KMS-11 (cell line): ENCODE measurements at regions not wholly inside any gene's neighbourhood (a gene's known extent, or its start where the extent isn't known, plus 50 kb on each side); places are given as distances from the start of the nearest gene placed in this dataset.

Source experiments
- H2AFZ ChIP-seq: fragments of 200-600 bp; sonication (generic); 2 replicates; pipeline ENCODE4 v1.6.1; 2016; ENCODE audit warnings: antibody characterized with exemption, mixed run types, low read depth
- H3K27ac ChIP-seq: fragments of 200-600 bp; sonication (generic); 2 replicates; pipeline ENCODE4 v1.6.1; 2016; ENCODE audit warnings: mild to moderate bottlenecking, mixed run types
- H3K27me3 ChIP-seq: fragments of 200-600 bp; sonication (generic); 2 replicates; pipeline ENCODE4 v1.6.1; 2017; ENCODE audit warnings: mild to moderate bottlenecking, low read depth, mixed run types, moderate library complexity; ENCODE audit not compliant: insufficient read depth
- H3K36me3 ChIP-seq: fragments of 200-600 bp; sonication (generic); 2 replicates; pipeline ENCODE4 v1.6.1; 2017; ENCODE audit warnings: mild to moderate bottlenecking, mixed run types; ENCODE audit not compliant: insufficient read depth
- H3K4me1 ChIP-seq: fragments of 200-600 bp; sonication (generic); 2 replicates; pipeline ENCODE4 v1.6.1; 2016; ENCODE audit warnings: mild to moderate bottlenecking, low read depth, mixed run types; ENCODE audit not compliant: poor library complexity, severe bottlenecking
- H3K4me2 ChIP-seq: fragments of 200-600 bp; sonication (generic); 2 replicates; pipeline ENCODE4 v1.7.0; 2016; ENCODE audit warnings: mild to moderate bottlenecking, mixed run types
- H3K4me3 ChIP-seq: fragments of 200-600 bp; sonication (generic); IDR thresholded peaks from 2 replicates; pipeline ENCODE4 v1.6.1; 2017; ENCODE audit warnings: low read depth, low read length, mixed read lengths; ENCODE audit not compliant: insufficient read depth
- H3K79me2 ChIP-seq: fragments of 200-600 bp; sonication (generic); 2 replicates; pipeline ENCODE4 v1.6.1; 2016; ENCODE audit warnings: low read depth, mixed run types; ENCODE audit not compliant: insufficient read depth
- H3K9ac ChIP-seq: fragments of 200-600 bp; sonication (generic); 2 replicates; pipeline ENCODE4 v1.6.1; 2016; ENCODE audit warnings: mild to moderate bottlenecking, mixed run types
- H4K20me1 ChIP-seq: fragments of 200-600 bp; sonication (generic); 2 replicates; pipeline ENCODE4 v1.6.1; 2016; ENCODE audit warnings: mild to moderate bottlenecking, mixed run types; ENCODE audit not compliant: insufficient read depth
- TF ChIP-seq, protein P1 (sequence below): fragments of 200-600 bp; sonication (generic); conservative IDR thresholded peaks from 2 replicates; pipeline ENCODE4 v1.6.1; 2017; ENCODE audit warnings: low read depth, mild to moderate bottlenecking, antibody characterized with exemption, low read length, moderate library complexity, mixed read lengths

DNA sequence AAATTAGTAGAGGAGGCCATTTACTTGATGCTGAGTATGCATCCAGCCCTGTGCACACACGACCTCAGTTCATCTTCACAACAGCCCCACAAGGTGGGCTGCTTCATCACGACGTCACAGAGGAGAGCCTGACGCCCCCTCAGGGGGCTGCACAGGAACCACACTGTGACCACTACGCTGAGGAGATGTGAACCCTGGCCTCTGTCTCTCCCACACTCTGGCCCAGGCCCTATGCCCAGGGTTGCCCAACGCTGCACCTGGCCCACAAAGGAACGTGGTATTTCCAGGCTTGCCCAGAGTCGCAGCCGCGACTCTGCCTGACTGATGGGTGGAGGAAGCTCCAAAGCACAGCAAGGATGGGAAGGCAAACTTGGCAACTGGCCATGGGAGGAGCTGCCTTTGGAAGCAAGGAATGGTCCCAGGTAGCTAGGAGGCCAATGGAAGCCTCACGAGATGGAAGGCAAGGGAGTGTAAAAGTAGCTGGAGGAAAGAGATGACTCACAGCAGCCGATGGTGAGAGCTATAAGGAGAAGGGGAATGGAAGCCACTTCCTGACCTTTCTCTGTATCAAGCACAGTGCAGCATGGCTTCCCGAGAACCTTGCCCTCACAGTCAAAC lies 226.0 kb downstream of the KLF13 start:
- Histone ChIP-seq H2AFZ (no peak overlapping the region), H3K4me3 (no peak overlapping the region), H3K4me2 (no peak overlapping the region), H4K20me1 (no peaks in the 10 kb centered on the region), H3K36me3 (no peaks in the 10 kb centered on the region), H3K9ac (no peak overlapping the region), H3K27me3 (no peaks in the 10 kb centered on the region), H3K4me1 (no peaks in the 10 kb centered on the region), H3K79me2 (no peaks in the 10 kb centered on the region), H3K27ac (no peak overlapping the region)
- TF ChIP-seq, protein P1, sequence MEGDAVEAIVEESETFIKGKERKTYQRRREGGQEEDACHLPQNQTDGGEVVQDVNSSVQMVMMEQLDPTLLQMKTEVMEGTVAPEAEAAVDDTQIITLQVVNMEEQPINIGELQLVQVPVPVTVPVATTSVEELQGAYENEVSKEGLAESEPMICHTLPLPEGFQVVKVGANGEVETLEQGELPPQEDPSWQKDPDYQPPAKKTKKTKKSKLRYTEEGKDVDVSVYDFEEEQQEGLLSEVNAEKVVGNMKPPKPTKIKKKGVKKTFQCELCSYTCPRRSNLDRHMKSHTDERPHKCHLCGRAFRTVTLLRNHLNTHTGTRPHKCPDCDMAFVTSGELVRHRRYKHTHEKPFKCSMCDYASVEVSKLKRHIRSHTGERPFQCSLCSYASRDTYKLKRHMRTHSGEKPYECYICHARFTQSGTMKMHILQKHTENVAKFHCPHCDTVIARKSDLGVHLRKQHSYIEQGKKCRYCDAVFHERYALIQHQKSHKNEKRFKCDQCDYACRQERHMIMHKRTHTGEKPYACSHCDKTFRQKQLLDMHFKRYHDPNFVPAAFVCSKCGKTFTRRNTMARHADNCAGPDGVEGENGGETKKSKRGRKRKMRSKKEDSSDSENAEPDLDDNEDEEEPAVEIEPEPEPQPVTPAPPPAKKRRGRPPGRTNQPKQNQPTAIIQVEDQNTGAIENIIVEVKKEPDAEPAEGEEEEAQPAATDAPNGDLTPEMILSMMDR, result no peak

DNA sequence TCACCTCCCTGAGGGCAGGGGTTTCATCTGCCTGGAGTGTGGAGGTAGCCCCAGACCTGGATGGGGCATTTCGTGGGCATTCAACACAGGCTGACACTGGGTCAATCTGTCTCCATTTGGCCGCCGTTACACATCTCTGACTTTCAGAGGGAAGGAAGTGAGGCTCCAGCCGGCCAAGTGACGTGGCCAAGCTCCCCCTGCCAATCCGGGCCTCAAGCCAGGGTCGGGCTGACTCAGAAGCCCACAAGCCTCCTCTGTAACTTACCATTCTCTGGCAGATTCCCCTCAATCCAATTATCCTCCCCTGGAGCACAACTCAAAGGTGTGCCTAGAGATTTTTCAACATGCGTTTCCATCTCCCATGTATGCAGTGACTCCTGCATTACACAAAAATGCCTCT lies 227.6 kb downstream of the KLF13 start:
- Histone ChIP-seq H2AFZ (no peak overlapping the region), H3K4me2 (no peak overlapping the region), H4K20me1 (no peaks in the 10 kb centered on the region)

DNA sequence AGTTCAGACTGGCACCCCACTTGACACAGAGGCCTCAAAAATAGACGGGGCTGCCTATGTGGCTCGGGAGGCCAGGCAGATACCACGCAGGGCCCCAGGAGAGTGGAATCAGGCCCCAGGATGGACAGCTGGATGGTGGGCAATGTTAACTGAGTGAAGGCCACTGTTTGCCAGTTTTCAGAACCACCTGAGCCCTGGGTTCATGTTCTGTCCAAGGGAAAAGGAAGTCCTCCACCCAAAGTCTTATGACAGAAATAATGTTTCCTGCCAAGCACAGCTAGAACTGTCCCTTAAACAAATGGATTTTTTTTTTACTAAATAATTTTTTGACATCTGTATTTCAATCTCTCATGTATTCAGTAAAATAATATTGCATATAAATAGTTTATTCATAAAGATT lies 228.4 kb downstream of the KLF13 start:
- Histone ChIP-seq H3K9ac (no peak overlapping the region), H3K4me2 (no peak overlapping the region), H3K27me3 (no peaks in the 10 kb centered on the region), H3K36me3 (no peaks in the 10 kb centered on the region), H3K4me1 (no peaks in the 10 kb centered on the region), H3K27ac (no peak overlapping the region), H3K79me2 (no peaks in the 10 kb centered on the region), H4K20me1 (no peaks in the 10 kb centered on the region), H3K4me3 (no peak overlapping the region), H2AFZ (no peak overlapping the region)
- TF ChIP-seq, protein P1, result no peak

More for the DNA sequence above, 227.6 kb downstream of the KLF13 start:
- Histone ChIP-seq H3K4me3 (no peak overlapping the region), H3K4me1 (no peaks in the 10 kb centered on the region), H3K9ac (no peak overlapping the region), H3K27me3 (no peaks in the 10 kb centered on the region), H3K36me3 (no peaks in the 10 kb centered on the region), H3K79me2 (no peaks in the 10 kb centered on the region), H3K27ac (no peak overlapping the region)
- TF ChIP-seq, protein P1, result no peak

DNA sequence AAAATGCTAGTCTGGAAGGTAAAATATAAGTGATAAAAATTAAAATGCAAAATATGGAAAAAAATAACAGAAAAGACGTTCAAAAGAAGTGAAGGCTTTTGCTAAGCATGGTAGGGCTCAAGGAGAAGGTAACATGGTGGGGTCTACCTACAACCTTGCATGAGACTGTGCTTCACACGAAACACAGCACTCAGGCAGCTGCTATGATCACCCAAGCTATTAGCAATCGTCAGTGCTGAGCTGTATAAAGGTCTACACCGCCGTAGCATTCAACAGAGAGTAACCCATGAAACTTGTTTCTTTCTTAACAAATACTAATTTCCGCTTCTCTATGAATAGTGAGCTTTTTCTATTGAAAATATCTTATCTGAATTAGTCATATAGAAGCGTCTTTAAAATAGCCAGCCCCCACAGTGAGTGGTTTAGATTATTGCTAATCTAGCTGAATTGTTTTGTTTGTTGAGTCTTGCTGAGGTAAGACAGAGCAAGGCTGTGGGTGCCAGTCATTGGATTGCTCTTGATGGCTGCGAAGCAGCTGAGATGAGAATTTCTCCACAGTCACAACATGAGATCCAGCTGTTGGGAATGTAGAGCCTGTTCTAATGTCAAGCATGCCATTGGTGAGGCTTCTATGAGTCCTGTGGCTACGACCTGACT lies 230.0 kb downstream of the KLF13 start:
- Histone ChIP-seq H3K4me2 (no peak overlapping the region), H3K27ac (no peak overlapping the region), H3K36me3 (no peaks in the 10 kb centered on the region), H2AFZ (no peak overlapping the region), H3K9ac (no peak overlapping the region), H3K4me3 (no peak overlapping the region), H3K4me1 (no peaks in the 10 kb centered on the region), H3K27me3 (no peaks in the 10 kb centered on the region), H4K20me1 (no peaks in the 10 kb centered on the region), H3K79me2 (no peaks in the 10 kb centered on the region)
- TF ChIP-seq, protein P1, result no peak
